GOT3 (cell line): ENCODE measurements at regions not wholly inside any gene's neighbourhood (a gene's known extent, or its start where the extent isn't known, plus 50 kb on each side); places are given as distances from the start of the nearest gene placed in this dataset.

ENCODE experiments used
- DNase-seq: peaks from one replicate; lab custom pipeline; 2025; ENCODE audit warnings: mixed read lengths; lab: John Stamatoyannopoulos, UW

GRCh38 chr20:48079028-48079427 lies 293.7 kb upstream of the SULF2 start:
- DNase-seq: no peak

GRCh38 chr20:48076747-48077146 lies 291.5 kb upstream of the SULF2 start:
- no peak for DNase-seq

GRCh38 chr20:48076247-48076646 lies 291.0 kb upstream of the SULF2 start:
- no peak for DNase-seq

- DNase-seq: no peak
Measured at GRCh38 chr20:48075591-48076174, 290.4 kb upstream of the SULF2 start.

DNA sequence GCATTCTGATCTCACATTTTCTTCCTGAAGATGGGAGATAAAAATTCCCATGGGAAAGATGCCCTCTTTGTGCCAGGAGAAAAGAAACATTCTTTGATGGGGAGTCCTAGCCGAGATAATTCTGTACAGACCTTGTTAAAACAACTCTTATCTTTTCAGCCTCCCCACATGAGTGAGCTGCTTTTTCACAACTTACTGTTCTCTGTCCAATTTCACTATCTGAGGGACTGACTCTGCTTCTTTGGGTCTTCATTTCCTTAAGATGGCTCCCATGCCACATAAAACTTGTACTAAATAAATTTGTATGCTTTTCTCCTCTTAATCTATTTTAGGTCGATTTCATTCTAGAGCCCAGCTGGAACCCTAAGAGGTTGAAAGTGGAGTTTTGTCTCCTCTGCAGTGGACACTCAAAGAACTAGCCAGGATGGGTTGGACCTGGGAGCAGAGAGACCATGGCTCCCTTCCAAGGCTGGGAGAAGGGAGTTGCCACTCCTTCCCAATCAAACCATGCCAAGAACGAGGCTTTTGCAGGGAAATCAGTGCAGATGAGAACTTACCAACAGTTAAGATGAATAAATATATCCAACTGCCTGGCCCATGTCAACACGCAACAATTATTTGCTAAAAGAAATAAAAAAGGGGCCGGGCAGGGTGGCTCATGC lies 285.8 kb upstream of the SULF2 start:
- DNase-seq: no peak

DNA sequence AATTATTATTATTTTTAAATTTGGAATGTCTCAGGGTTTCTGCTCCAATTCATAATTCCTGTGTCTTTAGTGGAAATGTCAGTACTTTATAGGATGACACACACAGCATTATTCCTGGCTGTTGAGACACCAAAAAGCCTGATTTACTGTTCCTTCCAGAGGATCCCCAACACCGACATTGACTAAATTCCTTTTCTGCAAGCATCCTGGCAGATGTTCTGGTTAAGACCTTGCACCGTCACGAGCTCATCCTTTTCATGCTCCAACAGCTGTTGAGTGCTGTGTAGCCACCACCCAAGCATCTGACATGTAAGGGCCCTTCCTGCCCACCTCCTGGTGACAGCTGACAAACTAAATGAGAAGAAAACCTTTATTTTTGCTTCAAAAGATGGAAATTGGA lies 284.3 kb upstream of the SULF2 start:
- DNase-seq: no peak

DNA sequence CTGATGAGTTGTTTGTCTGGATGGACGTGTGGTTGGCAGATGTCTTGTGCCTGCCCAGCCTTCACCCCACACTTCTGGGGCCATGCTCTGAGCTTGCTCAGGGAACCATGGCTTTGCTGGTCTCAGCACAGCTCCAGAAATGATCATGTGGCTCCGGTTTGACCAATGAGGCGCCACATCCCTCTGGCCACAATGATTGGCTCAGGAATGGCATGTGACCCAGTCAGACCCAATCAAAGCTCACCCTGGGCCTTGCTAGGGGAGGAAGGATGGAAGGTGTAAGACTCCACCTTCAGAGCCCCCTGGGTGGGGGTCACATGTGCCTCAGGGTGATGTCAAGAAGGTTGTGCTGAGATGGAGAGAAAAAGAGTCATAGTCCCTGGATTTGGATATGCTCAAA lies 281.6 kb upstream of the SULF2 start:
- no peak for DNase-seq

DNA sequence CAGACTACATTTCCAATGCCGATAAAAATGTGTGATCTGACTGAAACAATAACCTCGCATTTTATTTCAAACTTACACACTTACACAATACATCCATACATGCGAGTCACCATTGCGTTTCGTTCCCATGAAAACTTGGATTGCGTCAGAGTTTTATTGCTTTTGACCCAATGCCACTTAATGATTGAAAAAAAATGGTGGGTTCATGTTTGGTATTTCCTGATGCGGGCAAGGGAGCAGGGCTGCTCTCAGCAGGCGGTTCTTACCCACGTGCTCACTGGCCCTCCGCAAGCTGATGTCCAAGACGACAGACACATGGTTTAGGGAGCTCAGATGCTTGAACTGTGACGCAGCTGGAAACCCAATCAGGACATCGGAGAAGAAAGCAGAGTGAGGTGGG lies 281.0 kb upstream of the SULF2 start:
- no peak for DNase-seq

DNA sequence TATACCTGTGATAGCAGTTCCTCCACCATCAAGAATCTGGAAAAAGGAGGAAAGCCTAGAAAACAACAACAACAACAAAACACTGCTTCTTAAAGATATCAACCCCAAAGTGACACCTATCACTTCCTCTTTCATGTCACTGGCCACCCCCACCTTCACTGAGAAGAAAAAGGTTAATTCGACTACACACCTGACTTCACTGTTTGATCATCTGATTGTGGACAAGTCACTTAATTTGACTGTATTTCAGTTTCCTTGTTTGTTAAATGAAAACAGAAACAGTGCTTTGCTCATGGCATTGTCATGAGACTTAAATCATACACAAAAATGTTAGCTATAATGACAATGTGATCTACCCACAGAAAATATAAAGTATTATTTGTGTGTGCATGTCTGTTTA lies 280.6 kb upstream of the SULF2 start:
- DNase-seq: no peak

DNA sequence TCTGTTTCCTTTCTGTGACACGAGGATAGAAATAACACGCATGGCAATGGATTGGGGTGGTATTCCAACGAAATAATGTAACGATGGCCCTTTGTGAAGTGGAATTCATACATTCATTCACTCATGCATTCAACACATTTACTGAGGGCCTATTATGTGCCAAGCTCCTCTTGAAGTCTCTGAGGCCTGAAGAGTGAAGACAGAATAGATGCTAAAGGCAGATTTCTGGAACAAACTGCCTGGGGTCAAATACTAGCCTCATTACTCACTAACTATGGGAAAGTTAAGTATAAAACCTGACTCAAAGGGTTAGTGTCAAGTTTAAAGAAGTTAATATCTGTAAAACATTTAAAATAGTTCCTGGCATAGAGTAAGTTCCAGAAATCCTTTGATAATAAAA lies 279.6 kb upstream of the SULF2 start:
- no peak for DNase-seq

- no peak for DNase-seq
Measured at GRCh38 chr20:48060841-48061720, 275.8 kb upstream of the SULF2 start.

DNA sequence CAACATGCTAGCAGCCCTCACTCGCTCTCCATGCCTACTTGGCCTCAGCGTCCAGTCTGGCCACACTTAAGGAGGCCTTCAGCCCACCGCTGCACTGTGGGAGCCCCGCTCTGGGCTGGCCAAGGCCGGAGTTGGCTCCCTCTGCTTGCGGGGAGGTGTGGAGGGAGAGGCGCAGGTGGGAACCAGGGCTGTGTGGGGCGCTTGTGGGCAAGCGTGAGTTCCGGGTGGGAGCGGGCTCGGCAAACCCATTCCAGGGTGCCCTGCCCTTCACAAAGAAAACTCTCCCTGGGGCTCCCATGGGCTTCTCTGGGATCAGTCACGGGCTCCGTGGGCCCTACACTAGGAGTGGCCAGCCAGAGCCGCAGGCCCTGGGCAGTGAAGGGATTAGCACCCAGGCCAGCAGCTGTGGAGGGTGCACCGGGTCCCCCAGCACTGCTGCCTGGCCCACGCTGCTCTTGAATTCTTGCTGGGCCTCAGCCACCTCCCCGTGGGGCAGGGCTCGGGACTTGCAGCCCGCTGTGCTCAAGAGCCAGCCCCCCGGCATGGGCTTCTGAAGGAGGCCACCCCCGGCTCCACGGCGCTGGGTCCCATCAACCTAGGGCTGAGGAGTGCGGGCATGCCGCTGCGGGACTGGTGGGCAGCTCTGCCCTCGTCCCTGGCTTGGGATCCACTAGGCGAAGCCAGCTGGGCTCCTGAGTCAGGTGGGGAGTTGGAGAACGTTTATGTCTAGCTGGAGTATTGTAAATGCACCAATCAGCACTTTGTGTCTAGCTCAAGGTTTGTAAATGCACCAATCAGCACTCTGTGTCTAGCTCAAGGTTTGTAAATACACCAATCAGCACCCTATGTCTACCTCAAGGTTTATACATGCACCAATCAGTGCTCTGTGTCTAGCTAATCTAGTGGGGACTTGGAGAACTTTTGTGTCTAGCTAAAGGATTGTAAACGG lies 273.6 kb upstream of the SULF2 start:
- DNase-seq: no peak

DNA sequence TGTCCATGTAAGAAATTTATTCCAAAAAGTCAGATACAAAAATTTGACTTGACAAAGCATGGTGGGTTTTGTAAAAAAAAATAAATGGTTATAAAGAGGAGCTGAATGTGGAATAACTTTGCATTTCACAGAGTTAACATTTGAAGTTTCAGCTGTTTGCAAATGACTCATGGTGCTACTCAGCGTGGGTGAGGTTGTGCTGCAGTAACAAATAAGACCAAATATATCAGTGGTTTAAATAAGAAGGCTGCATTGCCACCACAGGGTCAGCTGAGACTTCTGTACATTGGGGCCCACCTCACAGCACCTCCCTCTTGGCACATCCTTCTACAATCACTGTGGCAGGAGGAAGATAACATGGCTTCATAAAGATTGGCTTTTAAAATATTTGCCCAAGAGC lies 272.5 kb upstream of the SULF2 start:
- no peak for DNase-seq

DNA sequence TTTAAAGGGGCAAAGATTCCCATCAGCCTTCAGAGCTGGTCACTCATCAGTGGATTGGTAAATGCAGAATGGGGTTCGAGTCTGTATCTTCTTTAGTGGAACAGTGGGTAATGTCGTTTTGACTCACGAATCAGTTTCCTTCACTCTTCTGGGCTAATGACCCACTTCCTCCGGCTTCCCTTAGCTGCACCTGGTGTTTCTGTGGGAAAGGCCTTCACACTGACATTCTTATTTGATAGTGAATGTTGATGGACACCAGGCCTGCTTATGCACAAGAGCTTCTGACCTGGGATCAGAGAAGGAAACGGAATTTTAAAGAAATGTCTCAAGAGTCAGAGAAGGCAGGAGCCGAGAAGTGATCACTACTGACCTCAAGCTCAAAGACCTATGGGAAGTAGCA lies 272.0 kb upstream of the SULF2 start:
- no peak for DNase-seq

DNA sequence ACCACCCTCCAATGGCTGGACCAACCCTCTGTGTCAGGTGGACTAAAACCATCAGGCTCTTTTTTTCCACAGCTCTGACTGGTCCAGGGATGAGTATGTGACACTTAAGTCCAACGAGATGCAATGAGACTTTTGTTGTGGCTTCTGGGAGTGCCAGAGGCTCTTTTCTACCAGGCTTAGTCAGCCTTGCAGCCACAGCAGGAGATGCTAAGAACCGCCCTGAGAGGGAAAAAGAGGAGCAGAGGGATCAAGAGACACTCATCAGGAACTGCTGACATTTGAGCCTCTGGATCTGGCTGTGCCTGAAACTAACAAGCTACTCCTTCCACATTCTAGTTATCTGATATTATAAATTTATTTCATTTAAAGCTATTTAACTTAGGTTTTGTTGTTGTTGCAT lies 270.9 kb upstream of the SULF2 start:
- no peak for DNase-seq

DNA sequence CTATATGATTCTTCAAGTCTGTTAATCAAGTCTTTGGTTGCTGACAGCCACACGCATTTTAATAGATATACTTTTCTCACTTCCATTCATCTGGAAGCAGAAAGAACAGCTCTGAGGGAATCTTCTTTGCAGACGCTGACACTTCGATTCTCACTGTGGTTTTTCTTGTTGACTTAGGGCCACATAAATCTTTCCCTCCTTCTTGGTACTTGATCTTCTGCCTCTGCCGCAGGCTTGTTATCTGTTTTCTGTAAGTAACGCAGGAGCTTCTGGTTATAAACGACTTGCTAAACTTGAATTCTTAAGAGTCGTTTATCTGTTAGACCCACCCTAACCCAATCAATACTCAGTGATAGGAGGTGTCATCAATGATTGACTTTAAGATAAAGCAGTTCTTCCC lies 268.8 kb upstream of the SULF2 start:
- no peak for DNase-seq

- no peak for DNase-seq
Measured at GRCh38 chr20:48052475-48052835, 267.2 kb upstream of the SULF2 start.

DNA sequence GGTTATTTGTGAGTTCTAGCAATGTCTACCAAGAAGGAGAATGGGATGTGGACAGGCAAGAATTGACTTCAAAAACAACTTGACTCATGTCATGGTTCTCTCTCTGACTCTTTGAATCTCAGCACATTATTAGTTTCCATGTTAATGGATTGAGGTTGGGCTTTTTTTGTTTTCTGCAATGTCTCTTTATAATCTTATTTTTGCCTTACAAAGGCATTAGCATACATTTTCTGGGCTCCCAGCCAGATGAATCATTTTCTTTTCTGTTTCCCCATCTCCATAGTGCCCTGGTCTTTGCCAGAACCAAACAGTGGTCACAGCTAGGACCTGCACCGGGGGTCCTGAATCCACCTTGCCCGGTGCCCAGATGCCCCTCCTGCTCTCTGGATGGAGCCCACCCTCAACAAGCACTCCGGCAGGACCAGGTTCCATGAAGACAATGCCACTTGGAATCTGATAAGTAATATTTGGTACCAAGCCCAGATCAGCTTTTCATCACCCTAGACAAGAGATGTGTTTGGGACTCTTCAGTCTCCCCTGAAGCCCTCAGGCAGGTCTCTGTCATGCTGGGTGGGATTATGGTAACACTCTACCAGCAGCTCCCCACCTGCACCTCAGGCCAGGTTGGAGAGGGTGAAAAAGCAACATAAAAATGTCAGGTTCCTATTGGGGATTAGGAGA lies 266.7 kb upstream of the SULF2 start:
- DNase-seq: no peak

GRCh38 chr20:48049641-48050040 lies 264.4 kb upstream of the SULF2 start:
- DNase-seq: no peak

DNA sequence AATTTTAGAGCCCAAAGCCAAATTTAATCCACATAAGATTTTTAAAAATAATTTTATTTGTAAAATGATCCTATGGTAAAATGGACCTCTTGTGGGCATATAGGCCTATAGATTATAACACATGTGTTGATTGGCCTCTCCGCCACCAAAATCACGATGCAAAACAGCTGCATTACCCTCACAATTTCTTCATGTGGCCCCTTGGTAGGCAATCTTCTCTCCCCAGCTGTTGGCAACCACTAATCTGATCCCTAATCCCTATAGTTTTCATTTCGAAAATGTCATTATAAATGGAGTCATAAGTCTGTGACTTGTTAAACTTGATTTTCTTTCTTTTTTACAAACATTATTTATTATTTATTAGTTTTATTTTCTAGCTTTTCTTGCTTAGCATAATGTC lies 263.9 kb upstream of the SULF2 start:
- no peak for DNase-seq

DNA sequence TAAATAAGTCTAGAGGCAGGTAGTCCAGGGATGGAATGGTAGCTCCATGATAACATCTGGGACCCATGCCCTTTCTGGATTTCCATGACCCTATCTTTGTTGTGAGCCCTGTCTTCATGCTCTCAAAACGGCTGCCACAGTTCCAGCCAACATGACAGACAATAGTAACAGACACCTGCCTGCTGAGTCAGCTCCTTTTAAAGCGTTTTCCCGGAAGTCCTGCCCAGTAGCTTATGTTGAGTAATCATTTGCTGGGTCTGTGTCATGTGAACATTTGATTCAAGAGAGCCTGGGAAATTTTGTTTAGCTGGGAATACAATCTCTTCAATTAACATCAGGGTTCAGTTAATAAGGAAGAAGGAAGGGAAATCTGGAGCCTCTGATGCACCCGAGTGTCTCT lies 262.2 kb upstream of the SULF2 start:
- DNase-seq: no peak

DNA sequence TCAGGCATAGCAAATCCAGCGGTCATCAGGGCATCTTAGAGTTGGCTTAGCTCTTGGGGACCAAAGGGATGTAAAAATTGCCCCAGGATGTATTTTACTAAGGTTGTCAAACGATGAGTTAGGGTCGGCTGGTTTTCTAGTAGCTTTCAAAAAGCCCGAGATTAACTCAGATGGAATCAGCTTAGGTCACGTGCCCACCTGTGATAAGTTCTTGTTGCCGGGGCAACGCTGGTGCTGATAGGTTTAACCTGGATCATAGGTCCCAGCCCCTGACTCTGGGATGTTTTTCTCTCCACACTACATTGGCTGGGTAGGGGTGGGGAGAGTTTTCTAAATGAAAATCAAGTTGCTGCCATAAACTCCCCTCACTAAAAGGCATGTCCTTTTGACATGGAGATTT lies 257.3 kb upstream of the SULF2 start:
- DNase-seq: no peak
